ENCODE measurements at regions not wholly inside any gene's neighbourhood (a gene's known extent, or its start where the extent isn't known, plus 50 kb on each side); places are given as distances from the start of the nearest gene placed in this dataset.

GRCh38 chr13:29926098-29926476, 75.7 kb upstream of the UBL3 start:
- no peak for ATAC-seq (ENCODE audit: low read depth)
- no peak overlapping the region for H3K4me3 Mint-ChIP-seq
- H3K4me1 Mint-ChIP-seq, result no peaks in the 10 kb centered on the region
- H3K4me3 ChIP-seq (ENCODE audit: control extremely low read depth in 1 of 5, extremely low read depth in 1 of 5, insufficient read depth in 1 of 5, low read depth in 2 of 5, low read length in 4 of 5), result no peak overlapping the region
- TF ChIP-seq CTCF (IDR thresholded peaks at IDR 0.05), result no peak
- no peak for TF ChIP-seq EZH2 (IDR thresholded peaks at IDR 0.05; ENCODE audit: borderline replicate concordance, insufficient read depth, low read depth, low read length, poor library complexity, severe bottlenecking)
- no peak overlapping the region for H2AFZ ChIP-seq (ENCODE audit: insufficient read depth, low read depth, low read length, poor library complexity, severe bottlenecking)
- no peaks in the 10 kb centered on the region for H3K9me3 ChIP-seq (ENCODE audit: control extremely low read depth in 1 of 3, control insufficient read depth in 2 of 3, insufficient read depth in 1 of 3, low read length in 2 of 3)
- H4K20me1 ChIP-seq (ENCODE audit: control insufficient read depth, insufficient read depth, low read length, poor library complexity, severe bottlenecking), result no peaks in the 10 kb centered on the region
- H3K27ac Mint-ChIP-seq, result no peak overlapping the region
- peaks cover 0 to 12% (median 0%) of the 10 kb centered on the region in 4 experiments for H3K27me3 ChIP-seq (replicated peaks in 1 of 4; ENCODE audit: control extremely low read depth in 1 of 4, control insufficient read depth in 3 of 4, insufficient read depth in 4 of 4, low read length in 3 of 4)
- no peaks in the 10 kb centered on the region for H3K36me3 ChIP-seq (replicated peaks in 1 of 2; ENCODE audit: control extremely low read depth in 1 of 2, control insufficient read depth in 1 of 2, extremely low read depth in 1 of 2, insufficient read depth in 2 of 2, low read length in 1 of 2)
- WGBS (ENCODE audit: insufficient coverage), result 100% methylated on average over 2 of the region's 4 CpGs
- H3K27me3 Mint-ChIP-seq, result peaks cover 14% of the 10 kb centered on the region
- H3K79me2 ChIP-seq (ENCODE audit: control insufficient read depth, insufficient read depth, low read length), result no peaks in the 10 kb centered on the region
- ChIA-PET CTCF (interaction anchor here (4.0 to 8.3 kb wide), 2 partner anchors 156 to 418 kb away, joined by 49 to 246 read pairs; no protein-coding TSS in a partner anchor), POLR2A (no interaction called here)
- H3K27ac ChIP-seq (ENCODE audit: low read length in 2 of 2), result no peak overlapping the region
- H3K9me3 Mint-ChIP-seq (ENCODE audit: insufficient read depth), result no peaks in the 10 kb centered on the region
- H3K4me2 ChIP-seq (replicated peaks; ENCODE audit: low read depth, low read length, poor library complexity, severe bottlenecking), result no peak overlapping the region
- H3K9ac ChIP-seq (ENCODE audit: low read length), result no peak overlapping the region
- H3K4me1 ChIP-seq (ENCODE audit: control insufficient read depth in 2 of 2, insufficient read depth in 2 of 2, low read length in 2 of 2), result peaks cover 0 to 4% of the 10 kb centered on the region in 2 donors
- intact Hi-C loops (cut with micrococcal nuclease), result loop anchor here (10.0 kb wide), 1 partner anchor 189 kb away; no protein-coding TSS in a partner anchor
- no peak for DNase-seq

- POLR2A ChIA-PET, result no interaction called here
- CTCF ChIA-PET, result interaction anchor here (2.3 to 8.3 kb wide), 4 partner anchors 10 to 418 kb away, joined by 25 to 246 read pairs (median 38); no protein-coding TSS in a partner anchor
- WGBS (ENCODE audit: insufficient coverage), result 92% methylated on average over 3 of the region's 3 CpGs
- intact Hi-C loops (cut with micrococcal nuclease), result loop anchor here (10.0 kb wide), 1 partner anchor 189 kb away; no protein-coding TSS in a partner anchor
- H3K27ac ChIP-seq (ENCODE audit: low read length in 2 of 2), result no peak overlapping the region
- H3K36me3 ChIP-seq (replicated peaks in 1 of 2; ENCODE audit: control extremely low read depth in 1 of 2, control insufficient read depth in 1 of 2, extremely low read depth in 1 of 2, insufficient read depth in 2 of 2, low read length in 1 of 2), result no peaks in the 10 kb centered on the region
- no peaks in the 10 kb centered on the region for H4K20me1 ChIP-seq (ENCODE audit: control insufficient read depth, insufficient read depth, low read length, poor library complexity, severe bottlenecking)
- no peaks in the 10 kb centered on the region for H3K4me1 Mint-ChIP-seq
- H3K79me2 ChIP-seq (ENCODE audit: control insufficient read depth, insufficient read depth, low read length), result no peaks in the 10 kb centered on the region
- H3K27me3 Mint-ChIP-seq, result peaks cover 14% of the 10 kb centered on the region
- TF ChIP-seq CTCF (IDR thresholded peaks at IDR 0.05), result no peak
- TF ChIP-seq EZH2 (IDR thresholded peaks at IDR 0.05; ENCODE audit: borderline replicate concordance, insufficient read depth, low read depth, low read length, poor library complexity, severe bottlenecking), result no peak
- H3K9me3 ChIP-seq (ENCODE audit: control extremely low read depth in 1 of 3, control insufficient read depth in 2 of 3, insufficient read depth in 1 of 3, low read length in 2 of 3), result no peaks in the 10 kb centered on the region
- H3K4me3 Mint-ChIP-seq, result no peak overlapping the region
- H3K9me3 Mint-ChIP-seq (ENCODE audit: insufficient read depth), result no peaks in the 10 kb centered on the region
- H3K4me3 ChIP-seq (ENCODE audit: control extremely low read depth in 1 of 5, extremely low read depth in 1 of 5, insufficient read depth in 1 of 5, low read depth in 2 of 5, low read length in 4 of 5), result no peak overlapping the region
- H3K27ac Mint-ChIP-seq, result no peak overlapping the region
- H3K27me3 ChIP-seq (replicated peaks in 1 of 4; ENCODE audit: control extremely low read depth in 1 of 4, control insufficient read depth in 3 of 4, insufficient read depth in 4 of 4, low read length in 3 of 4), result peaks cover 0 to 12% (median 0%) of the 10 kb centered on the region in 4 experiments
- H2AFZ ChIP-seq (ENCODE audit: insufficient read depth, low read depth, low read length, poor library complexity, severe bottlenecking), result no peak overlapping the region
- ATAC-seq (ENCODE audit: low read depth), result no peak
- H3K4me1 ChIP-seq (ENCODE audit: control insufficient read depth in 2 of 2, insufficient read depth in 2 of 2, low read length in 2 of 2), result peaks cover 0 to 4% of the 10 kb centered on the region in 2 donors
- DNase-seq, result no peak
- no peak overlapping the region for H3K9ac ChIP-seq (ENCODE audit: low read length)
- no peak overlapping the region for H3K4me2 ChIP-seq (replicated peaks; ENCODE audit: low read depth, low read length, poor library complexity, severe bottlenecking)
Measured at GRCh38 chr13:29925457-29926097, 75.2 kb upstream of the UBL3 start.

All from B cell (primary cell).